Gastroesophageal sphincter (tissue), 4 donors: ENCODE measurements at regions not wholly inside any gene's neighbourhood (a gene's known extent, or its start where the extent isn't known, plus 50 kb on each side); places are given as distances from the start of the nearest gene placed in this dataset.

Experiments
- ATAC-seq: fragments of 150-250 bp; one replicate; pipeline ENCODE4 v1.9.1; 2016; ENCODE audit warnings: mild to moderate bottlenecking, moderate library complexity
- H3K27ac ChIP-seq, 4 donors: fragments of 200-600 bp; sonication (generic) in 3 of 4; 1 replicate in 3 of 4; 2 replicates in 1 of 4; pipeline ENCODE4 v1.5.1; 2016 to 2019
- H3K27me3 ChIP-seq: fragments of 200-600 bp; sonication (generic); one replicate; pipeline ENCODE4 v1.5.1; 2019
- H3K36me3 ChIP-seq, 2 donors: fragments of 200-600 bp; sonication (generic); one replicate each; pipeline ENCODE4 v1.5.1; 2019; ENCODE audit warnings: control low read depth in 1 of 2
- H3K4me1 ChIP-seq, 3 donors: fragments of 200-600 bp; sonication (generic); 1 replicate in 2 of 3; 2 replicates in 1 of 3; pipeline ENCODE4 v1.5.1; 2016 to 2019; ENCODE audit warnings: control low read depth in 2 of 3
- H3K4me3 ChIP-seq, 2 donors: fragments of 200-600 bp; sonication (generic); one replicate each; pipeline ENCODE4 v1.5.1; 2019; ENCODE audit warnings: mild to moderate bottlenecking in 1 of 2, moderate library complexity in 1 of 2
- H3K9me3 ChIP-seq, 3 donors: fragments of 200-600 bp; sonication (generic); one replicate each; pipeline ENCODE4 v1.5.1; 2017 to 2019; ENCODE audit warnings: control low read depth in 2 of 3
- EP300 ChIP-seq: sonication (generic); formaldehyde crosslinking; IDR thresholded peaks from one replicate; pipeline ENCODE4 v1.6.1; 2017; ENCODE audit warnings: antibody characterized with exemption, mild to moderate bottlenecking
- POLR2A ChIP-seq, 2 donors: fragments of 450-650 bp; IDR thresholded peaks; one replicate each; pipeline ENCODE4 v1.6.1; 2017; ENCODE audit warnings: antibody characterized with exemption in 2 of 2, mild to moderate bottlenecking in 2 of 2, moderate library complexity in 1 of 2
- POLR2AphosphoS5 ChIP-seq: sonication (generic); formaldehyde crosslinking; IDR thresholded peaks from one replicate; pipeline ENCODE4 v1.6.1; 2017; ENCODE audit warnings: antibody characterized with exemption
- WGBS, 2 donors: methylation state at CpG; one replicate each; pipeline ENCODE4 v1.1.5; 2018; ENCODE audit warnings: low coverage in 1 of 2; 5-methylcytosine and 5-hydroxymethylcytosine counted together
- TF ChIP-seq, protein P1 (sequence below), 4 experiments: fragments of 200-600 bp in 2 of 4; fragments of 450-650 bp in 2 of 4; sonication (generic) in 1 of 4; IDR thresholded peaks; one replicate each; pipeline ENCODE4 v1.5.1; 2017 to 2019; ENCODE audit warnings: antibody characterized with exemption in 4 of 4, mild to moderate bottlenecking in 2 of 4, moderate library complexity in 2 of 4

DNA sequence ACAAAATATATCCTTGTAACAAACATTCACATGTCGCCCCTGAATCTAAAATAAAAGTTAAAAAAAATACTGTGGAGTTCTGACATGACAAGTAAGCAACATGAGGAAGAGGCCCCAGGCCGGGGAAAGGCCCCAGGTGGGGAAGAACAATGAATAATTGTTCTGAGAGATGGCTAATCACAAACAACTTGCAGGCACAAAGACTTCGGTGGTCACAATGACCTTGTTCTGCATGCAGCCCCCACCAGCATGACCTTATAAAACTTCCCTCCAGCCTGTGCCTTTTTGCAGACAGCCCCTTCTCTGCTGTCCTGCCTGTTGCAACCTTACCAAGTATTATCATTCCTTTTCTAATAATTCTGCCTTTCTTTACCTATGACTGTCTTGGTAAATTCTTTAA, 95.7 kb upstream of the MYLIP start:
- ATAC-seq = no peak
- TF ChIP-seq EP300 (no peak), POLR2AphosphoS5 (no peak)
- TF ChIP-seq, protein P1, sequence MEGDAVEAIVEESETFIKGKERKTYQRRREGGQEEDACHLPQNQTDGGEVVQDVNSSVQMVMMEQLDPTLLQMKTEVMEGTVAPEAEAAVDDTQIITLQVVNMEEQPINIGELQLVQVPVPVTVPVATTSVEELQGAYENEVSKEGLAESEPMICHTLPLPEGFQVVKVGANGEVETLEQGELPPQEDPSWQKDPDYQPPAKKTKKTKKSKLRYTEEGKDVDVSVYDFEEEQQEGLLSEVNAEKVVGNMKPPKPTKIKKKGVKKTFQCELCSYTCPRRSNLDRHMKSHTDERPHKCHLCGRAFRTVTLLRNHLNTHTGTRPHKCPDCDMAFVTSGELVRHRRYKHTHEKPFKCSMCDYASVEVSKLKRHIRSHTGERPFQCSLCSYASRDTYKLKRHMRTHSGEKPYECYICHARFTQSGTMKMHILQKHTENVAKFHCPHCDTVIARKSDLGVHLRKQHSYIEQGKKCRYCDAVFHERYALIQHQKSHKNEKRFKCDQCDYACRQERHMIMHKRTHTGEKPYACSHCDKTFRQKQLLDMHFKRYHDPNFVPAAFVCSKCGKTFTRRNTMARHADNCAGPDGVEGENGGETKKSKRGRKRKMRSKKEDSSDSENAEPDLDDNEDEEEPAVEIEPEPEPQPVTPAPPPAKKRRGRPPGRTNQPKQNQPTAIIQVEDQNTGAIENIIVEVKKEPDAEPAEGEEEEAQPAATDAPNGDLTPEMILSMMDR (IDR thresholded peaks at IDR 0.05) = no peak
- Histone ChIP-seq H3K4me3 (no peak overlapping the region), H3K27ac (no peak overlapping the region), H3K27me3 (no peaks in the 10 kb centered on the region), H3K36me3 (no peaks in the 10 kb centered on the region), H3K4me1 (no peaks in the 10 kb centered on the region), H3K9me3 (no peaks in the 10 kb centered on the region)
- WGBS, 2 donors = 76% methylated on average over 2 to 3 of the region's 3 CpGs

DNA sequence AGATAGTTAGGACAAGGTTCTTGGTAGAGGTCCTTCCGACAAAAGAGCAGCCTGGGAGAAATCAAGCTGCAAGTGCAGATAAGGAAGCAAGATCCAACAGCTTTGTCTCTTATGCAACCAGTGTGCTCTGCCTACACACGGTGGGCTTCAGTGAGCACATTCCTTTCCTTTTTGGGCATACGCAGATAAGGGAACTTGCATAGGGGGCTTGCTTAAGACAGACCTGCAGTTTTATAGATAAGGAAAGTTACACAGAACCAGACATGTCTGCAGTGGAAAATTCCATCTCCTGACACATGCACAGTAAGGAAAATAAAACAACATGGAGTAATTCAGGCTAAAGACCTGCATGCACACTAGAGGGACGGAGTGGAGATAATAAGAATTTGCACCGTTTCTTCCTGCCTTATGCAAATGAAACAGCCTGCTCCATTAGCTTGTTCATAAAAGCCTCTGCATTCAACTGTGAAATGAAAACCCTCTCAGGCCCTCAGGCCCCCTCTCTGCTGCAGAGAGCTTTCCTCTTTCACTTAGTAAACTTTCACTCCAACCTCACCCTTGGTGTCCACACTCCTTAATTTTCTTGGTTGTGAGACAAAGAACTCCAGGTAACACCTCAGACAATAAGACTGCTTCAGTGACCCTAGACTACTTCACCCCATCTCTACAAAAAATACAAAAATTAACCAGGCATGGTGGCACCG, 97.5 kb upstream of the MYLIP start:
- TF ChIP-seq POLR2AphosphoS5 = no peak
- TF ChIP-seq EP300 = no peak
- TF ChIP-seq POLR2A (IDR thresholded peaks at IDR 0.05) = no peak
- TF ChIP-seq, protein P1 (IDR thresholded peaks at IDR 0.05) = no peak
- no peaks in the 10 kb centered on the region for H3K9me3 ChIP-seq
- H3K27ac ChIP-seq = no peak overlapping the region
- ATAC-seq = no peak
- no peaks in the 10 kb centered on the region for H3K36me3 ChIP-seq
- no peaks in the 10 kb centered on the region for H3K27me3 ChIP-seq
- H3K4me1 ChIP-seq = no peaks in the 10 kb centered on the region
- WGBS, 2 donors = 70 to 80% methylated on average over 5 of the region's 6 CpGs
- no peak overlapping the region for H3K4me3 ChIP-seq

GRCh38 chr6:16028966-16029365, 99.9 kb upstream of the MYLIP start:
- no peak overlapping the region for H3K4me3 ChIP-seq
- H3K9me3 ChIP-seq = no peaks in the 10 kb centered on the region
- no peak for ATAC-seq
- TF ChIP-seq POLR2A (IDR thresholded peaks at IDR 0.05) (no peak), POLR2AphosphoS5 (no peak), EP300 (no peak)
- TF ChIP-seq, protein P1 (IDR thresholded peaks at IDR 0.05) = no peak
- no peaks in the 10 kb centered on the region for H3K36me3 ChIP-seq
- WGBS, 2 donors = 63 to 74% methylated on average over 3 of the region's 3 CpGs
- H3K4me1 ChIP-seq = no peaks in the 10 kb centered on the region
- no peaks in the 10 kb centered on the region for H3K27me3 ChIP-seq
- H3K27ac ChIP-seq = no peak overlapping the region

- TF ChIP-seq, protein P1 (IDR thresholded peaks at IDR 0.05) = no peak
- TF ChIP-seq POLR2AphosphoS5 (no peak), EP300 (no peak), POLR2A (IDR thresholded peaks at IDR 0.05) (no peak)
- WGBS, 2 donors = 89 to 90% methylated on average over 3 of the region's 3 CpGs
- Histone ChIP-seq H3K36me3 (no peaks in the 10 kb centered on the region), H3K4me3 (no peak overlapping the region), H3K27me3 (no peaks in the 10 kb centered on the region), H3K9me3 (no peaks in the 10 kb centered on the region), H3K4me1 (no peaks in the 10 kb centered on the region), H3K27ac (no peak overlapping the region)
- ATAC-seq = no peak
Observed at GRCh38 chr6:16020259-16020658, 108.6 kb upstream of the MYLIP start.

GRCh38 chr6:16019462-16019861, 109.4 kb upstream of the MYLIP start:
- Histone ChIP-seq H3K36me3 (no peaks in the 10 kb centered on the region), H3K4me1 (no peaks in the 10 kb centered on the region), H3K27me3 (no peaks in the 10 kb centered on the region), H3K9me3 (no peaks in the 10 kb centered on the region), H3K4me3 (no peak overlapping the region), H3K27ac (no peak overlapping the region)
- ATAC-seq = no peak
- WGBS, 2 donors = 75 to 90% methylated on average over 3 of the region's 3 CpGs
- TF ChIP-seq POLR2A (IDR thresholded peaks at IDR 0.05) (no peak), POLR2AphosphoS5 (no peak), EP300 (no peak)
- TF ChIP-seq, protein P1 (IDR thresholded peaks at IDR 0.05) = no peak
